HG03108 (cell line): ENCODE measurements at regions not wholly inside any gene's neighbourhood (a gene's known extent, or its start where the extent isn't known, plus 50 kb on each side); places are given as distances from the start of the nearest gene placed in this dataset.
A peak's percentile ranks its signal among the peaks of the same experiment; 100 is the strongest.
"Not testable (repeated sequence)": the region's sequence is repeated elsewhere in the genome, so short reads cannot be mapped to it uniquely, and the experiment has no call there.

Experiments used
- ATAC-seq: cut with Tn5 transposase; IDR thresholded peaks from one replicate; pipeline ENCODE4 v1.9.1; 2021; ENCODE audit warnings: moderate library complexity; ENCODE audit not compliant: unreplicated experiment

GRCh38 chr20:36082315-36082915 lies 72.1 kb upstream of the EPB41L1 start:
- ATAC-seq, result no peak

- not testable (repeated sequence) for ATAC-seq
These were observed 71.3 kb upstream of the EPB41L1 start for GRCh38 chr20:36083200-36083599.

- no peak for ATAC-seq
These were observed 70.2 kb upstream of the EPB41L1 start for GRCh38 chr20:36084356-36084755.

- no peak for ATAC-seq
These were observed 69.5 kb upstream of the EPB41L1 start for GRCh38 chr20:36084897-36085613.

- no peak for ATAC-seq
These were observed 68.8 kb upstream of the EPB41L1 start for GRCh38 chr20:36085686-36086267.

GRCh38 chr20:36086767-36087166 lies 67.8 kb upstream of the EPB41L1 start:
- ATAC-seq, result no peak

GRCh38 chr20:36090223-36090622 lies 64.3 kb upstream of the EPB41L1 start:
- no peak for ATAC-seq

- no peak for ATAC-seq
These were observed 62.8 kb upstream of the EPB41L1 start for GRCh38 chr20:36091561-36092397.

- ATAC-seq, result no peak
These were observed 62.0 kb upstream of the EPB41L1 start for GRCh38 chr20:36092398-36093024.

- ATAC-seq, result no peak
These were observed 61.3 kb upstream of the EPB41L1 start for GRCh38 chr20:36093025-36093803.

GRCh38 chr20:36093804-36094145 lies 60.8 kb upstream of the EPB41L1 start:
- no peak for ATAC-seq

GRCh38 chr20:36094497-36094896 lies 60.0 kb upstream of the EPB41L1 start:
- no peak for ATAC-seq

- ATAC-seq, result no peak
These were observed 58.1 kb upstream of the EPB41L1 start for GRCh38 chr20:36096435-36096834.

GRCh38 chr20:36097337-36098151 lies 57.0 kb upstream of the EPB41L1 start:
- no peak for ATAC-seq

- ATAC-seq, result peak; percentile 51
These were observed 56.2 kb upstream of the EPB41L1 start for GRCh38 chr20:36098364-36098763.

- no peak for ATAC-seq
These were observed 55.4 kb upstream of the EPB41L1 start for GRCh38 chr20:36099106-36099505.

GRCh38 chr20:36101192-36101591 lies 53.3 kb upstream of the EPB41L1 start:
- ATAC-seq, result no peak

- no peak for ATAC-seq
These were observed 52.2 kb upstream of the EPB41L1 start for GRCh38 chr20:36102306-36102705.

GRCh38 chr20:36102809-36103596 lies 51.5 kb upstream of the EPB41L1 start:
- ATAC-seq, result no peak
